ENCODE measurements at regions not wholly inside any gene's neighbourhood (a gene's known extent, or its start where the extent isn't known, plus 50 kb on each side); places are given as distances from the start of the nearest gene placed in this dataset.

- no peak for TF ChIP-seq ZNF274 (IDR thresholded peaks at IDR 0.05; ENCODE audit: borderline replicate concordance, low read depth, low read length)
- TF ChIP-seq ID3 (CRISPR knock-in tag; IDR thresholded peaks at IDR 0.05) = no peak
- TF ChIP-seq ID3 (tag; IDR thresholded peaks at IDR 0.05) = no peak
- no peak for TF ChIP-seq SMAD1 (IDR thresholded peaks at IDR 0.05; ENCODE audit: low read depth, low read length, partially characterized antibody)
- TF ChIP-seq SAFB2 (IDR thresholded peaks at IDR 0.05; ENCODE audit: borderline replicate concordance, low read depth, low read length, severe bottlenecking) = no peak
- no peak for TF ChIP-seq ZNF695 (CRISPR knock-in tag; IDR thresholded peaks at IDR 0.05)
- no peak for TF ChIP-seq RCOR1 (IDR thresholded peaks at IDR 0.05; ENCODE audit: borderline replicate concordance in 1 of 2, low read depth in 2 of 2, low read length in 2 of 2)
- no peak for TF ChIP-seq FOS (IDR thresholded peaks at IDR 0.05; ENCODE audit: extremely low read depth, insufficient read length)
- no peak for TF ChIP-seq CREB1 (IDR thresholded peaks at IDR 0.05)
- TF ChIP-seq CREB1 (CRISPR knock-in tag; IDR thresholded peaks at IDR 0.05) = no peak
- no peak for TF ChIP-seq POLR2AphosphoS5 (IDR thresholded peaks at IDR 0.05; ENCODE audit: control insufficient read depth, insufficient read depth, low read depth, low read length)
- TF ChIP-seq CBFB (CRISPR knock-in tag; IDR thresholded peaks at IDR 0.05) = no peak
Measured at GRCh38 chr21:14754682-14755081, 208.6 kb upstream of the SAMSN1 start.

Measured in K562 (cell line).